Epithelial cell of proximal tubule (primary cell): ENCODE measurements at regions not wholly inside any gene's neighbourhood (a gene's known extent, or its start where the extent isn't known, plus 50 kb on each side); places are given as distances from the start of the nearest gene placed in this dataset.

Experiments
- DNase-seq: peaks from one replicate; pipeline ENCODE4 v3.0.0-alpha.2; 2011; ENCODE audit warnings: low read depth
- H3K4me3 ChIP-seq: 2 replicates; pipeline ENCODE4 v1.5.1; 2011; ENCODE audit warnings: low read depth, mild to moderate bottlenecking, low read length
- TF ChIP-seq, protein P1 (sequence below): conservative IDR thresholded peaks from 2 replicates; pipeline ENCODE4 v1.5.1; 2012; ENCODE audit warnings: low read depth, mild to moderate bottlenecking, low read length

DNA sequence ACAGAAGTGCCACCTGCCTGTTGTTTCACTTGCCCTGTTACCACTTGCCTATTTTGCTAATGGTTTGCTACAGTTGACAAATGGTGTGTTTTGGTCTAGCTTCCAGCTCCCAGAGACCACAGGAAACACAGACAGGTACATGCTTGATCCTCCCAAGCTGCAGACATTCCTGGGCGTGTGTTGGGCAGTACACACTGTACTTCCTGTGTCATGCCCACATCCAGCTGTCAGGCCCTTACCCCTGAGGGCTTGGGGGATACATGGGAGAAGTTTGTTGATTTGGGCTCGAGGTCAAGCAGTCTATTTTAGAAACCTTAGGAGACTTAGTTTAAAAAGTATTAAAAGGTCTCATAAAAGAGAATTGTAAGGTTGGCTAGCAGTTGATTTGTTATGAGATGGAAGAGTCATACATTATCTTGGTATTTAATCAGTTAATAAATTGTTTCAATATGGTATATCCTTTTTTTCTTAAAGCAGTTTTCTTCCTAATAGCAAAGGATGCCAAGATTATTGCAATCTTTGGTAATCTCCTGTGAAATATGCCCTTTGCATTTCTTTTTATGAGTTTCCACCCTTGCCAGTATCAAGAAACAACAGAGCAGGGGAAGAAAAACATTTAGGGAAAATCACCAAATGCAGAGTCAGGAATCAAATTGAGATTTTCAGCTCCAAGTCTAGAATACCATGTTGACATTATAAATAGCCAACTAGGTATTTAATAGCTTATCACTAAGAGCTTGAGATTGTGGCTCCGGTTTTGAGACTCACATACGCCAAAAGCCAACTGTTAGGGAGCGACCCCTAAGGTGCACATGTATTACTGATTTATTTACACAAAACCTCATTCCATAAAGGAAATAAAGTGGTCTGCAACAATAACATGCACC lies 52.3 kb upstream of the CD180 start:
- H3K4me3 ChIP-seq, result no peak overlapping the region
- TF ChIP-seq, protein P1, sequence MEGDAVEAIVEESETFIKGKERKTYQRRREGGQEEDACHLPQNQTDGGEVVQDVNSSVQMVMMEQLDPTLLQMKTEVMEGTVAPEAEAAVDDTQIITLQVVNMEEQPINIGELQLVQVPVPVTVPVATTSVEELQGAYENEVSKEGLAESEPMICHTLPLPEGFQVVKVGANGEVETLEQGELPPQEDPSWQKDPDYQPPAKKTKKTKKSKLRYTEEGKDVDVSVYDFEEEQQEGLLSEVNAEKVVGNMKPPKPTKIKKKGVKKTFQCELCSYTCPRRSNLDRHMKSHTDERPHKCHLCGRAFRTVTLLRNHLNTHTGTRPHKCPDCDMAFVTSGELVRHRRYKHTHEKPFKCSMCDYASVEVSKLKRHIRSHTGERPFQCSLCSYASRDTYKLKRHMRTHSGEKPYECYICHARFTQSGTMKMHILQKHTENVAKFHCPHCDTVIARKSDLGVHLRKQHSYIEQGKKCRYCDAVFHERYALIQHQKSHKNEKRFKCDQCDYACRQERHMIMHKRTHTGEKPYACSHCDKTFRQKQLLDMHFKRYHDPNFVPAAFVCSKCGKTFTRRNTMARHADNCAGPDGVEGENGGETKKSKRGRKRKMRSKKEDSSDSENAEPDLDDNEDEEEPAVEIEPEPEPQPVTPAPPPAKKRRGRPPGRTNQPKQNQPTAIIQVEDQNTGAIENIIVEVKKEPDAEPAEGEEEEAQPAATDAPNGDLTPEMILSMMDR, result no peak
- no peak for DNase-seq

DNA sequence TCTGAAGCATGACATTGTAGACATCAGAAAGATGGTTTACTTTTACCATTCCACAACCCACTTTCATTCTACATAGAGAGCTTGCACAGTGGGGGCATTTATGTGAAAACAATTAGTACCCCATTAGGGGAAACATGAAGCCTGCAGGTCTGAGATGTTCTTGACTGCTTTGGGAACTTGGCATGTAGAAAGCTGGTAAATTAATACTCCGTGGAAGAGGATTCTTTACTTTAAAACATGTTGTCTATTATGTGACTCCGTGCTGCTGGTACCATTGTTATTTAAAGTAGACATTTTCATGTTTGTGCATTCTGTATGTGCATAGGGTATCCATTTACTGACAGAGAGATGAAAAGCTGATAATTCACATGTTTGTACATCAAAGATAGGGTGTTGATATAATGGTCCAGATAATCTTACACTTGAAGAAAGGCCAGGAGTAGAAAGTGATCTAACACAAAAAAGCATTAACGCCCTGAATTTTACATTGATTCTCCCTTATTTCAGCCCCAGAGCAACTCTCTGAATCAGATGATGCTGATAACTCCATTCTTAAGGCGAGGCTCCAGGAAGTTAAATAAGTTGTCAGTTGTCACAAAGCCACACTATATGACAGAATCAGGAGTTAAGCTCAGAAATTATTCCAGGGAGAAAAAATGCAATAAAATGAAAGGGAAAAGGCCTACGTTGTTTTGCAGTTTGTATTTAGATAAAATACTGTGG lies 50.1 kb upstream of the CD180 start:
- DNase-seq, result no peak
- TF ChIP-seq, protein P1, result no peak
- H3K4me3 ChIP-seq, result no peak overlapping the region
